ENCODE measurements at regions not wholly inside any gene's neighbourhood (a gene's known extent, or its start where the extent isn't known, plus 50 kb on each side); places are given as distances from the start of the nearest gene placed in this dataset.

DNA sequence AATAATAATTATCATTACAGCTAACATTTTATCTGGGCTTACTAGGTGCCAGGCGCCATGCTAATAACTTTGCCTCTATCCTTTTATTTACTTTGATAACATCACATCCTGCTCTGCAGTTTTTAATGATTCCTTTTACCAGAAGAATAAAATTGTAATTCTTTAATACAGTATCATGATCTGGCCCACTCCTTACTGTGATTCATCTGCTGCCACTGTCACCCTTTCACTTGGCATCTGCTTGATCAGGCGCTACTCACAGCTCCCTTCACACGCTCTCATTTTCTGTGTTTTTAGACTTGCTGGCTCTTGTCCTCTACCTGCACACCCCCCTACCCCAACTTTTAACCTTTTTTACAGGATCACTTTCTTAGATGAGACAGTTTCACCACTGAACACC, 167.5 kb downstream of the NTMT2 start:
- TF ChIP-seq, protein P1, sequence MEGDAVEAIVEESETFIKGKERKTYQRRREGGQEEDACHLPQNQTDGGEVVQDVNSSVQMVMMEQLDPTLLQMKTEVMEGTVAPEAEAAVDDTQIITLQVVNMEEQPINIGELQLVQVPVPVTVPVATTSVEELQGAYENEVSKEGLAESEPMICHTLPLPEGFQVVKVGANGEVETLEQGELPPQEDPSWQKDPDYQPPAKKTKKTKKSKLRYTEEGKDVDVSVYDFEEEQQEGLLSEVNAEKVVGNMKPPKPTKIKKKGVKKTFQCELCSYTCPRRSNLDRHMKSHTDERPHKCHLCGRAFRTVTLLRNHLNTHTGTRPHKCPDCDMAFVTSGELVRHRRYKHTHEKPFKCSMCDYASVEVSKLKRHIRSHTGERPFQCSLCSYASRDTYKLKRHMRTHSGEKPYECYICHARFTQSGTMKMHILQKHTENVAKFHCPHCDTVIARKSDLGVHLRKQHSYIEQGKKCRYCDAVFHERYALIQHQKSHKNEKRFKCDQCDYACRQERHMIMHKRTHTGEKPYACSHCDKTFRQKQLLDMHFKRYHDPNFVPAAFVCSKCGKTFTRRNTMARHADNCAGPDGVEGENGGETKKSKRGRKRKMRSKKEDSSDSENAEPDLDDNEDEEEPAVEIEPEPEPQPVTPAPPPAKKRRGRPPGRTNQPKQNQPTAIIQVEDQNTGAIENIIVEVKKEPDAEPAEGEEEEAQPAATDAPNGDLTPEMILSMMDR (IDR thresholded peaks at IDR 0.05): no peak
- TF ChIP-seq POLR2A (IDR thresholded peaks at IDR 0.05) (no peak), POLR2AphosphoS5 (IDR thresholded peaks at IDR 0.05) (no peak)
